Neural cell (in vitro differentiated cells): ENCODE measurements at regions not wholly inside any gene's neighbourhood (a gene's known extent, or its start where the extent isn't known, plus 50 kb on each side); places are given as distances from the start of the nearest gene placed in this dataset.

Source experiments
- EP300 ChIP-seq: fragments of 450-650 bp; conservative IDR thresholded peaks from 2 replicates; pipeline ENCODE4 v1.6.1; 2014; ENCODE audit warnings: antibody characterized with exemption, mild to moderate bottlenecking, moderate library complexity; ENCODE audit not compliant: poor library complexity, severe bottlenecking
- RAD21 ChIP-seq: fragments of 450-650 bp; conservative IDR thresholded peaks from 2 replicates; pipeline ENCODE4 v1.6.1; 2014; ENCODE audit warnings: antibody characterized with exemption, mild to moderate bottlenecking, moderate library complexity
- TF ChIP-seq, protein P1 (sequence below): fragments of 450-650 bp; IDR thresholded peaks from 2 replicates; pipeline ENCODE4 v1.5.1; 2014; ENCODE audit warnings: antibody characterized with exemption, mild to moderate bottlenecking, moderate library complexity; ENCODE audit not compliant: poor library complexity, severe bottlenecking

DNA sequence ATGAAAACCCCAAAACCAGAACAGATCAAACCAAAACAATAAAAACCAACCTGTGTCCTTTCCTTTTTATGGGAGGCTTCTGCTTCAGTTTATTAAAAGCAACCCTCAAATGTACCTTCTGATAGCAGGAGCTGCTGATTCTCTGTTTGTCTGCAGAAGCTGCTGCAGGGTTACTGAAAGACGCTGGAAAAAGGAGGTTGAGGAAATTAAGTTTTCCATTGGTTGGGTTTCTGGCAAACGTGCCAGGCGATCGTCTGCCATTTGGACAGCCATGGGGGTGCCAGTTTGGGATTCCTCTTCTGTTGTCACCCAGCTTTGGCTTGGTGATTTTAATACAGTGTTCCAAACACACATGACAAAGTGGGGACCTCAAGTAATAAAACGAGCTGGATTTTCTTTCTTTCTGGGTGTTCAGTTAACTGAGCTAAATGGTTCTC is 185.4 kb upstream of the ZFHX3 start:
- TF ChIP-seq EP300: no peak
- no peak for TF ChIP-seq RAD21
- TF ChIP-seq, protein P1, sequence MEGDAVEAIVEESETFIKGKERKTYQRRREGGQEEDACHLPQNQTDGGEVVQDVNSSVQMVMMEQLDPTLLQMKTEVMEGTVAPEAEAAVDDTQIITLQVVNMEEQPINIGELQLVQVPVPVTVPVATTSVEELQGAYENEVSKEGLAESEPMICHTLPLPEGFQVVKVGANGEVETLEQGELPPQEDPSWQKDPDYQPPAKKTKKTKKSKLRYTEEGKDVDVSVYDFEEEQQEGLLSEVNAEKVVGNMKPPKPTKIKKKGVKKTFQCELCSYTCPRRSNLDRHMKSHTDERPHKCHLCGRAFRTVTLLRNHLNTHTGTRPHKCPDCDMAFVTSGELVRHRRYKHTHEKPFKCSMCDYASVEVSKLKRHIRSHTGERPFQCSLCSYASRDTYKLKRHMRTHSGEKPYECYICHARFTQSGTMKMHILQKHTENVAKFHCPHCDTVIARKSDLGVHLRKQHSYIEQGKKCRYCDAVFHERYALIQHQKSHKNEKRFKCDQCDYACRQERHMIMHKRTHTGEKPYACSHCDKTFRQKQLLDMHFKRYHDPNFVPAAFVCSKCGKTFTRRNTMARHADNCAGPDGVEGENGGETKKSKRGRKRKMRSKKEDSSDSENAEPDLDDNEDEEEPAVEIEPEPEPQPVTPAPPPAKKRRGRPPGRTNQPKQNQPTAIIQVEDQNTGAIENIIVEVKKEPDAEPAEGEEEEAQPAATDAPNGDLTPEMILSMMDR: no peak
